HEK293 (cell line): ENCODE measurements at regions not wholly inside any gene's neighbourhood (a gene's known extent, or its start where the extent isn't known, plus 50 kb on each side); places are given as distances from the start of the nearest gene placed in this dataset.

Source experiments
- HOXA7 ChIP-seq: sonication (generic); formaldehyde crosslinking; IDR thresholded peaks from 2 replicates; pipeline ENCODE4 v1.8.1; 2022; ENCODE audit warnings: missing genetic modification reagents, borderline replicate concordance
- ZBTB20 ChIP-seq: fragments of 450-650 bp; formaldehyde crosslinking; IDR thresholded peaks from 2 replicates; pipeline ENCODE4 v1.5.1; 2016; ENCODE audit warnings: missing biosample characterization, missing genetic modification characterization
- ZNF423 ChIP-seq: fragments of 450-650 bp; formaldehyde crosslinking; IDR thresholded peaks from 2 replicates; pipeline ENCODE4 v1.5.1; 2016; ENCODE audit warnings: missing biosample characterization, missing genetic modification characterization
- ZNF660 ChIP-seq: fragments of 450-650 bp; IDR thresholded peaks from 2 replicates; pipeline ENCODE4 v1.5.1; 2018; ENCODE audit warnings: missing biosample characterization, mild to moderate bottlenecking, missing genetic modification characterization
- TF ChIP-seq, protein P1 (sequence below): fragments of 450-650 bp; formaldehyde crosslinking; IDR thresholded peaks from 2 replicates; pipeline ENCODE4 v1.5.1; 2016; ENCODE audit warnings: missing biosample characterization, missing genetic modification characterization
- TF ChIP-seq, protein P2 (sequence below): fragments of 450-650 bp; formaldehyde crosslinking; IDR thresholded peaks from 2 replicates; pipeline ENCODE4 v1.5.1; 2016; ENCODE audit warnings: missing biosample characterization, missing genetic modification characterization
- TF ChIP-seq, protein P3 (sequence below): fragments of 450-650 bp; formaldehyde crosslinking; IDR thresholded peaks from 2 replicates; pipeline ENCODE4 v1.5.1; 2017; ENCODE audit warnings: missing biosample characterization, missing genetic modification characterization

DNA sequence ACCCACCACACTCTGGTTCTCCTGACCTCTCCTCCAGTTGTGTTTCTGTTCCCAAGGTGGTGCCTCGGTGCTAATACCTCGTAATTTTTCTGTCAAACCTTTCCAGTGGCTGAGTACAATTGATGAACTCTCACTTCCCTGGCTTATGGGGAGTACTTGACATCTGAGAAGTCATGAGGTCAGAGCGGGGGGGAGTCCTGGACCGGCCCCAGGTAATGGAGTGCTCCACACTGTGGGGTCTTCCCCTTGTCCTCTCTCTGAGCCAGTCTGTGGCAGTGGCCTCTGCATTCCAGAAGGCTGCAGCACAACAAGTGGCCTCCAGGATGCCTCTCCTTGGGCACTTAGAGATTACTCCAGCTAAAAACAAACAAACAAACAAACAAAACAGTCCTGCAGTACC lies 122.5 kb upstream of the TRIM2 start:
- TF ChIP-seq, protein P1, sequence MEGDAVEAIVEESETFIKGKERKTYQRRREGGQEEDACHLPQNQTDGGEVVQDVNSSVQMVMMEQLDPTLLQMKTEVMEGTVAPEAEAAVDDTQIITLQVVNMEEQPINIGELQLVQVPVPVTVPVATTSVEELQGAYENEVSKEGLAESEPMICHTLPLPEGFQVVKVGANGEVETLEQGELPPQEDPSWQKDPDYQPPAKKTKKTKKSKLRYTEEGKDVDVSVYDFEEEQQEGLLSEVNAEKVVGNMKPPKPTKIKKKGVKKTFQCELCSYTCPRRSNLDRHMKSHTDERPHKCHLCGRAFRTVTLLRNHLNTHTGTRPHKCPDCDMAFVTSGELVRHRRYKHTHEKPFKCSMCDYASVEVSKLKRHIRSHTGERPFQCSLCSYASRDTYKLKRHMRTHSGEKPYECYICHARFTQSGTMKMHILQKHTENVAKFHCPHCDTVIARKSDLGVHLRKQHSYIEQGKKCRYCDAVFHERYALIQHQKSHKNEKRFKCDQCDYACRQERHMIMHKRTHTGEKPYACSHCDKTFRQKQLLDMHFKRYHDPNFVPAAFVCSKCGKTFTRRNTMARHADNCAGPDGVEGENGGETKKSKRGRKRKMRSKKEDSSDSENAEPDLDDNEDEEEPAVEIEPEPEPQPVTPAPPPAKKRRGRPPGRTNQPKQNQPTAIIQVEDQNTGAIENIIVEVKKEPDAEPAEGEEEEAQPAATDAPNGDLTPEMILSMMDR (tag by site-specific recombination), result no peak
- TF ChIP-seq ZNF423 (tag by site-specific recombination) (no peak), HOXA7 (CRISPR knock-in tag) (no peak), ZBTB20 (tag by site-specific recombination) (no peak), ZNF660 (tag by site-specific recombination) (no peak)
- TF ChIP-seq, protein P2, sequence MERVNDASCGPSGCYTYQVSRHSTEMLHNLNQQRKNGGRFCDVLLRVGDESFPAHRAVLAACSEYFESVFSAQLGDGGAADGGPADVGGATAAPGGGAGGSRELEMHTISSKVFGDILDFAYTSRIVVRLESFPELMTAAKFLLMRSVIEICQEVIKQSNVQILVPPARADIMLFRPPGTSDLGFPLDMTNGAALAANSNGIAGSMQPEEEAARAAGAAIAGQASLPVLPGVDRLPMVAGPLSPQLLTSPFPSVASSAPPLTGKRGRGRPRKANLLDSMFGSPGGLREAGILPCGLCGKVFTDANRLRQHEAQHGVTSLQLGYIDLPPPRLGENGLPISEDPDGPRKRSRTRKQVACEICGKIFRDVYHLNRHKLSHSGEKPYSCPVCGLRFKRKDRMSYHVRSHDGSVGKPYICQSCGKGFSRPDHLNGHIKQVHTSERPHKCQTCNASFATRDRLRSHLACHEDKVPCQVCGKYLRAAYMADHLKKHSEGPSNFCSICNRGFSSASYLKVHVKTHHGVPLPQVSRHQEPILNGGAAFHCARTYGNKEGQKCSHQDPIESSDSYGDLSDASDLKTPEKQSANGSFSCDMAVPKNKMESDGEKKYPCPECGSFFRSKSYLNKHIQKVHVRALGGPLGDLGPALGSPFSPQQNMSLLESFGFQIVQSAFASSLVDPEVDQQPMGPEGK (tag by site-specific recombination), result no peak
- TF ChIP-seq, protein P3, sequence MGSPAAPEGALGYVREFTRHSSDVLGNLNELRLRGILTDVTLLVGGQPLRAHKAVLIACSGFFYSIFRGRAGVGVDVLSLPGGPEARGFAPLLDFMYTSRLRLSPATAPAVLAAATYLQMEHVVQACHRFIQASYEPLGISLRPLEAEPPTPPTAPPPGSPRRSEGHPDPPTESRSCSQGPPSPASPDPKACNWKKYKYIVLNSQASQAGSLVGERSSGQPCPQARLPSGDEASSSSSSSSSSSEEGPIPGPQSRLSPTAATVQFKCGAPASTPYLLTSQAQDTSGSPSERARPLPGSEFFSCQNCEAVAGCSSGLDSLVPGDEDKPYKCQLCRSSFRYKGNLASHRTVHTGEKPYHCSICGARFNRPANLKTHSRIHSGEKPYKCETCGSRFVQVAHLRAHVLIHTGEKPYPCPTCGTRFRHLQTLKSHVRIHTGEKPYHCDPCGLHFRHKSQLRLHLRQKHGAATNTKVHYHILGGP, result no peak
